Ovary (tissue), 3 donors: ENCODE measurements at regions not wholly inside any gene's neighbourhood (a gene's known extent, or its start where the extent isn't known, plus 50 kb on each side); places are given as distances from the start of the nearest gene placed in this dataset.

ENCODE experiments used
- CTCF ChIP-seq, 3 donors: fragments of 450-650 bp in 2 of 3; fragments of 200-600 bp in 1 of 3; IDR thresholded peaks; one replicate each; pipeline versions ENCODE4 v1.5.1 to v1.8.0; 2016 to 2022; ENCODE audit warnings: antibody characterized with exemption in 3 of 3, mild to moderate bottlenecking in 1 of 3
- EP300 ChIP-seq: sonication (generic); formaldehyde crosslinking; IDR thresholded peaks from one replicate; pipeline ENCODE4 v1.6.1; 2017; ENCODE audit warnings: antibody characterized with exemption
- POLR2A ChIP-seq: fragments of 450-650 bp; IDR thresholded peaks from one replicate; pipeline ENCODE4 v1.6.1; 2017; ENCODE audit warnings: antibody characterized with exemption, mild to moderate bottlenecking, moderate library complexity
- donor health status: DM: no; HTN: no; CAD: no.

GRCh38 chrX:96453139-96453538 lies 231.5 kb upstream of the DIAPH2 start:
- TF ChIP-seq EP300 (no peak), CTCF (IDR thresholded peaks at IDR 0.05) (no peak), POLR2A (no peak)
